Lower lobe of right lung (tissue), 2 donors: ENCODE measurements at regions not wholly inside any gene's neighbourhood (a gene's known extent, or its start where the extent isn't known, plus 50 kb on each side); places are given as distances from the start of the nearest gene placed in this dataset.

ENCODE experiments used
- ATAC-seq, 2 donors: fragments of 200-7000 bp; cut with Tn5 transposase; one replicate each; pipeline ENCODE4 v1.9.1; 2020 to 2022; ENCODE audit warnings: mild to moderate bottlenecking in 2 of 2, moderate library complexity in 2 of 2
- DNase-seq: peaks from one replicate; pipeline ENCODE4 v3.0.0-alpha.2; 2020
- H3K27ac ChIP-seq: fragments of 200-600 bp; one replicate; pipeline ENCODE4 v1.8.0; 2022
- H3K27me3 ChIP-seq: fragments of 200-600 bp; one replicate; pipeline ENCODE4 v1.8.0; 2022; ENCODE audit warnings: low read depth
- H3K36me3 ChIP-seq: fragments of 200-600 bp; one replicate; pipeline ENCODE4 v1.8.0; 2022; ENCODE audit warnings: mild to moderate bottlenecking
- H3K4me1 ChIP-seq: fragments of 200-600 bp; one replicate; pipeline ENCODE4 v1.8.0; 2022
- H3K4me3 ChIP-seq: fragments of 200-600 bp; one replicate; pipeline ENCODE4 v1.8.0; 2022; ENCODE audit warnings: mild to moderate bottlenecking
- H3K9me3 ChIP-seq: fragments of 200-600 bp; one replicate; pipeline ENCODE4 v1.8.0; 2022
- intact Hi-C: fragments of 100-400 bp; cut with DNase I; formaldehyde crosslinking; loops from one replicate; pipeline ENCODE4 v1.11.0; 2022
- TF ChIP-seq, protein P1 (sequence below): fragments of 200-600 bp; IDR thresholded peaks from one replicate; pipeline ENCODE4 v1.8.0; 2022; ENCODE audit warnings: antibody characterized with exemption, mild to moderate bottlenecking
- donor health status: DM: no; HTN: yes; CAD: no; lungs with severe emphysema.

DNA sequence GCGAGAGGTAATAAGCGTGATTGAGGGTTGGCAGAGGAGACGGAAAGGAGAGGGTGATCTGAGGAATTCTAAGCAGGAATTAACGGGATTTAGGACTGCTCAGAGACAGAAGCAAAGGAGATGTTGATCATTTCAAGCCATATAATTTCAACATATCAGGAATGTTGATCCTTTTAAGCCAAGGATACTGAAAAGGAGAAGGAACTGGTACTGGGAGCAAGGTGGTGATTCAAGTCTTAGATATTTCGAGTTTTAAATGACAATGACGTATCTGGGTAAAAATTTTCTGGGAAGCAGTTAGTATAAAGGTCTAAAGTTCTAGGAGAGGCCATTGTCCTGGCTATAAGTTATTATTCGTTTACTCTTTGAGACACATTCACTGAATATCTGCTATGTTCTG, 91.3 kb upstream of the OGFRL1 start:
- Histone ChIP-seq H3K27ac (no peak overlapping the region), H3K4me1 (no peaks in the 10 kb centered on the region), H3K36me3 (no peaks in the 10 kb centered on the region), H3K9me3 (no peaks in the 10 kb centered on the region), H3K27me3 (no peaks in the 10 kb centered on the region), H3K4me3 (no peak overlapping the region)
- intact Hi-C loops: loop anchor here (10.0 kb wide), 1 partner anchor 158 kb away; no protein-coding TSS in a partner anchor
- DNase-seq (no peak), ATAC-seq (no peak)
- TF ChIP-seq, protein P1, sequence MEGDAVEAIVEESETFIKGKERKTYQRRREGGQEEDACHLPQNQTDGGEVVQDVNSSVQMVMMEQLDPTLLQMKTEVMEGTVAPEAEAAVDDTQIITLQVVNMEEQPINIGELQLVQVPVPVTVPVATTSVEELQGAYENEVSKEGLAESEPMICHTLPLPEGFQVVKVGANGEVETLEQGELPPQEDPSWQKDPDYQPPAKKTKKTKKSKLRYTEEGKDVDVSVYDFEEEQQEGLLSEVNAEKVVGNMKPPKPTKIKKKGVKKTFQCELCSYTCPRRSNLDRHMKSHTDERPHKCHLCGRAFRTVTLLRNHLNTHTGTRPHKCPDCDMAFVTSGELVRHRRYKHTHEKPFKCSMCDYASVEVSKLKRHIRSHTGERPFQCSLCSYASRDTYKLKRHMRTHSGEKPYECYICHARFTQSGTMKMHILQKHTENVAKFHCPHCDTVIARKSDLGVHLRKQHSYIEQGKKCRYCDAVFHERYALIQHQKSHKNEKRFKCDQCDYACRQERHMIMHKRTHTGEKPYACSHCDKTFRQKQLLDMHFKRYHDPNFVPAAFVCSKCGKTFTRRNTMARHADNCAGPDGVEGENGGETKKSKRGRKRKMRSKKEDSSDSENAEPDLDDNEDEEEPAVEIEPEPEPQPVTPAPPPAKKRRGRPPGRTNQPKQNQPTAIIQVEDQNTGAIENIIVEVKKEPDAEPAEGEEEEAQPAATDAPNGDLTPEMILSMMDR: no peak

DNA sequence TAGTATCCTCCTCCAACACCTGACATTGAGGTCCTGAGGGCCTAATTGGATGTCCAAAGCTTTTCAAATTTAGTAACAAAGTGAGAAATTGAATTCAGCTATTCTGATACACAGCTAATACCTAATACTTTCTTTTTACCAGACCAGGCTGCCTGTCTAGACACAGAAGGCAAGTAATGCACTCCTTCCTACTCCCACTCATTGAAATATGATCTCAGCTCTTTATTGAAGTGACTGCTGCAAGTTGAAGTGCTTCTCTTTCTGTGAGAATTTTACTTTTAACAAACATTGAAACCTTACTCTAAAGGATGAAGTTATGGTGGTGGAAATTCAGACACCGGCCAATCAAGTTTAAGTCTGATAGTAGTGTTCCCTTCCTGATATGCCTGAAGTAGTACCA, 90.8 kb upstream of the OGFRL1 start:
- Histone ChIP-seq H3K27ac (no peak overlapping the region), H3K27me3 (no peaks in the 10 kb centered on the region), H3K4me3 (no peak overlapping the region), H3K9me3 (no peaks in the 10 kb centered on the region), H3K36me3 (no peaks in the 10 kb centered on the region), H3K4me1 (no peaks in the 10 kb centered on the region)
- ATAC-seq: peak in 1 of 2 donors; percentile 69
- TF ChIP-seq, protein P1: no peak
- DNase-seq: no peak
- intact Hi-C loops: loop anchor here (10.0 kb wide), 1 partner anchor 157 kb away; no protein-coding TSS in a partner anchor

DNA sequence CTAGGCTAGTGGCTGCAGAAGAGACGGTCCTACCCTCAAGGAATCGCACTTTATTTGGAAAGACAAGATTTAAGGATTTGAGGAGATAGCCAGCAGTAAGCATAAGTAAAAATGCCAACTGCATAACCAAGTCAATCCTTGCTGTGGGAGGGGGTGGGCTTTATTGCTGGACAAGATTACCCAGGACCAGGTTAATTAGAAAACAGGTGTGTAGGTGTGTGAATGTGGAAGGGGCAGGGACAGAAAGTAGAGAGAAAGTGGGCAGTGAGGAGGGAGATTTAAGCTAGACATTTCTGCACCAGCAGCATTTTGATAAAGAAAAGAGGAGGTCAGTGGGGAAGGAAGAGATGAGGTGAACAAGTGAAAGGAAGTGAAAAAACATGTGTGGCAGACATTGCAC, 89.7 kb upstream of the OGFRL1 start:
- H3K27me3 ChIP-seq: no peaks in the 10 kb centered on the region
- H3K4me1 ChIP-seq: no peaks in the 10 kb centered on the region
- ATAC-seq: no peak
- H3K27ac ChIP-seq: no peak overlapping the region
- no peaks in the 10 kb centered on the region for H3K9me3 ChIP-seq
- TF ChIP-seq, protein P1: no peak
- H3K36me3 ChIP-seq: no peaks in the 10 kb centered on the region
- intact Hi-C loops: loop anchor here (10.0 kb wide), 1 partner anchor 156 kb away; no protein-coding TSS in a partner anchor
- no peak for DNase-seq
- H3K4me3 ChIP-seq: no peak overlapping the region

DNA sequence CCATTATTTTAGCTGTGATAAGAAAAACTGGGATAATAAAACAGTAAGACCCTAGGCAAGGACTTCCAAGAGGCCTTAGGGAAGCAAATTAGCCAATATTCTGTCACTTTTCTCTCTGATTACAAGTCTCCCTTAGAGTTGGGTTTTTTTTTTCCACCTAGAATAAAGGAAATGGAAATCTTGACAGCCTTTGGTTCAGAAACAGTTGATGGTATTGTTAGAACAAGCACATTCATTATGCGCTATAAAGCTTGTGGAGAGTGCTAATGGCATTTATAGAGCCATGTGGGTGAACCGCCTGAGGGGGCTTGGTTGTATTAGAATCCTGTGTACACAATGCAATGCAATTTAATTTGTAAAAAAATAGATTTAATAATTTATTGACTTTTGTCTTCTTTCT, 88.9 kb upstream of the OGFRL1 start:
- intact Hi-C loops: loop anchor here (10.0 kb wide), 1 partner anchor 155 kb away; no protein-coding TSS in a partner anchor
- H3K36me3 ChIP-seq: no peaks in the 10 kb centered on the region
- no peak for ATAC-seq

GRCh38 chr6:71203206-71203605, 85.4 kb upstream of the OGFRL1 start:
- TF ChIP-seq, protein P1: no peak
- H3K27ac ChIP-seq: no peak overlapping the region
- no peak for ATAC-seq
- H3K4me3 ChIP-seq: no peak overlapping the region
- no peaks in the 10 kb centered on the region for H3K4me1 ChIP-seq
- no peaks in the 10 kb centered on the region for H3K27me3 ChIP-seq
- H3K36me3 ChIP-seq: no peaks in the 10 kb centered on the region
- intact Hi-C loops: no loop called here
- no peak for DNase-seq
- no peaks in the 10 kb centered on the region for H3K9me3 ChIP-seq

More for the DNA sequence above, 88.9 kb upstream of the OGFRL1 start:
- no peaks in the 10 kb centered on the region for H3K4me1 ChIP-seq
- TF ChIP-seq, protein P1: no peak
- no peak overlapping the region for H3K27ac ChIP-seq
- H3K4me3 ChIP-seq: no peak overlapping the region
- no peaks in the 10 kb centered on the region for H3K27me3 ChIP-seq
- no peak for DNase-seq
- H3K9me3 ChIP-seq: no peaks in the 10 kb centered on the region

GRCh38 chr6:71204741-71205140, 83.9 kb upstream of the OGFRL1 start:
- TF ChIP-seq, protein P1: no peak
- no peaks in the 10 kb centered on the region for H3K9me3 ChIP-seq
- H3K27me3 ChIP-seq: no peaks in the 10 kb centered on the region
- H3K4me1 ChIP-seq: no peaks in the 10 kb centered on the region
- H3K36me3 ChIP-seq: no peaks in the 10 kb centered on the region
- intact Hi-C loops: no loop called here
- no peak overlapping the region for H3K27ac ChIP-seq
- no peak overlapping the region for H3K4me3 ChIP-seq
- DNase-seq: no peak
- ATAC-seq: no peak
